Muscle layer of duodenum (tissue), 2 donors: ENCODE measurements at regions not wholly inside any gene's neighbourhood (a gene's known extent, or its start where the extent isn't known, plus 50 kb on each side); places are given as distances from the start of the nearest gene placed in this dataset.

Experiments
- H3K27ac ChIP-seq: one replicate; pipeline ENCODE4 v1.7.0; 2013; ENCODE audit warnings: mild to moderate bottlenecking, low read length
- H3K27me3 ChIP-seq: one replicate; pipeline ENCODE4 v1.7.0; 2013; ENCODE audit warnings: low read depth, mild to moderate bottlenecking, control low read depth, low read length
- H3K36me3 ChIP-seq, 2 donors: one replicate each; pipeline ENCODE4 v1.7.0; 2013; ENCODE audit warnings: low read length in 2 of 2, control low read depth in 1 of 2, mild to moderate bottlenecking in 1 of 2; ENCODE audit not compliant: insufficient read depth in 2 of 2, control insufficient read depth in 1 of 2
- H3K4me1 ChIP-seq, 2 donors: one replicate each; pipeline ENCODE4 v1.7.0; 2013; ENCODE audit warnings: low read length in 2 of 2, mild to moderate bottlenecking in 2 of 2, control low read depth in 1 of 2, moderate library complexity in 1 of 2; ENCODE audit not compliant: insufficient read depth in 2 of 2, control insufficient read depth in 1 of 2
- H3K4me3 ChIP-seq, 2 donors: one replicate each; pipeline ENCODE4 v1.7.0; 2013; ENCODE audit warnings: low read length in 2 of 2, low read depth in 1 of 2, mild to moderate bottlenecking in 1 of 2
- H3K9me3 ChIP-seq, 2 donors: one replicate each; pipeline ENCODE4 v1.7.0; 2013; ENCODE audit warnings: low read length in 2 of 2, control low read depth in 1 of 2, mild to moderate bottlenecking in 1 of 2; ENCODE audit not compliant: control insufficient read depth in 1 of 2
- donor health status: healthy.

- Histone ChIP-seq H3K9me3 (no peaks in the 10 kb centered on the region), H3K4me1 (no peaks in the 10 kb centered on the region), H3K36me3 (no peaks in the 10 kb centered on the region), H3K4me3 (no peak overlapping the region), H3K27ac (no peak overlapping the region), H3K27me3 (no peaks in the 10 kb centered on the region)
Measured at GRCh38 chr5:3684771-3685354, 89.2 kb downstream of the IRX1 start.

GRCh38 chr5:3694819-3695218 is 99.2 kb downstream of the IRX1 start:
- H3K36me3 ChIP-seq: no peaks in the 10 kb centered on the region
- no peak overlapping the region for H3K4me3 ChIP-seq
- no peaks in the 10 kb centered on the region for H3K9me3 ChIP-seq
- no peaks in the 10 kb centered on the region for H3K4me1 ChIP-seq
- no peak overlapping the region for H3K27ac ChIP-seq
- no peaks in the 10 kb centered on the region for H3K27me3 ChIP-seq

- H3K36me3 ChIP-seq: no peaks in the 10 kb centered on the region
- no peaks in the 10 kb centered on the region for H3K27me3 ChIP-seq
- H3K9me3 ChIP-seq: no peaks in the 10 kb centered on the region
- H3K4me1 ChIP-seq: no peaks in the 10 kb centered on the region
- no peak overlapping the region for H3K27ac ChIP-seq
- no peak overlapping the region for H3K4me3 ChIP-seq
Measured at GRCh38 chr5:3695818-3696217, 100.2 kb downstream of the IRX1 start.

- H3K4me1 ChIP-seq: no peaks in the 10 kb centered on the region
- no peaks in the 10 kb centered on the region for H3K9me3 ChIP-seq
- no peaks in the 10 kb centered on the region for H3K36me3 ChIP-seq
- no peaks in the 10 kb centered on the region for H3K27me3 ChIP-seq
- H3K27ac ChIP-seq: no peak overlapping the region
- H3K4me3 ChIP-seq: no peak overlapping the region
Measured at GRCh38 chr5:3698412-3698811, 102.8 kb downstream of the IRX1 start.

- Histone ChIP-seq H3K36me3 (no peaks in the 10 kb centered on the region), H3K9me3 (no peaks in the 10 kb centered on the region), H3K27me3 (no peaks in the 10 kb centered on the region), H3K27ac (no peak overlapping the region), H3K4me1 (no peaks in the 10 kb centered on the region), H3K4me3 (no peak overlapping the region)
Measured at GRCh38 chr5:3701694-3702093, 106.1 kb downstream of the IRX1 start.

GRCh38 chr5:3704661-3705060 is 109.0 kb downstream of the IRX1 start:
- Histone ChIP-seq H3K4me1 (no peaks in the 10 kb centered on the region), H3K27me3 (no peaks in the 10 kb centered on the region), H3K4me3 (no peak overlapping the region), H3K36me3 (no peaks in the 10 kb centered on the region), H3K27ac (no peak overlapping the region), H3K9me3 (no peaks in the 10 kb centered on the region)

- no peaks in the 10 kb centered on the region for H3K36me3 ChIP-seq
Measured at GRCh38 chr5:3709068-3709716, 113.6 kb downstream of the IRX1 start.

GRCh38 chr5:3709717-3710348 is 114.2 kb downstream of the IRX1 start:
- no peak overlapping the region for H3K4me3 ChIP-seq
- H3K9me3 ChIP-seq: no peaks in the 10 kb centered on the region
- H3K27me3 ChIP-seq: no peaks in the 10 kb centered on the region

More at GRCh38 chr5:3709068-3709716, 113.6 kb downstream of the IRX1 start:
- Histone ChIP-seq H3K27me3 (no peaks in the 10 kb centered on the region), H3K27ac (no peak overlapping the region), H3K9me3 (no peaks in the 10 kb centered on the region), H3K4me3 (no peak overlapping the region), H3K4me1 (no peaks in the 10 kb centered on the region)

GRCh38 chr5:3715062-3715461 is 119.4 kb downstream of the IRX1 start:
- no peak overlapping the region for H3K4me3 ChIP-seq
- H3K9me3 ChIP-seq: no peaks in the 10 kb centered on the region
- no peaks in the 10 kb centered on the region for H3K4me1 ChIP-seq
- H3K27ac ChIP-seq: no peak overlapping the region
- no peaks in the 10 kb centered on the region for H3K36me3 ChIP-seq
- no peaks in the 10 kb centered on the region for H3K27me3 ChIP-seq

More at GRCh38 chr5:3709717-3710348, 114.2 kb downstream of the IRX1 start:
- no peaks in the 10 kb centered on the region for H3K4me1 ChIP-seq
- no peaks in the 10 kb centered on the region for H3K36me3 ChIP-seq
- H3K27ac ChIP-seq: no peak overlapping the region

- Histone ChIP-seq H3K4me1 (no peaks in the 10 kb centered on the region), H3K36me3 (no peaks in the 10 kb centered on the region), H3K4me3 (no peak overlapping the region), H3K9me3 (peaks cover 0 to 2% of the 10 kb centered on the region in 2 donors), H3K27ac (no peak overlapping the region), H3K27me3 (no peaks in the 10 kb centered on the region)
Measured at GRCh38 chr5:3729631-3730030, 134.0 kb downstream of the IRX1 start.

- no peak overlapping the region for H3K27ac ChIP-seq
- H3K4me1 ChIP-seq: no peaks in the 10 kb centered on the region
- H3K9me3 ChIP-seq: no peaks in the 10 kb centered on the region
- no peak overlapping the region for H3K4me3 ChIP-seq
- H3K36me3 ChIP-seq: no peaks in the 10 kb centered on the region
- H3K27me3 ChIP-seq: no peaks in the 10 kb centered on the region
Measured at GRCh38 chr5:3734632-3735031, 139.0 kb downstream of the IRX1 start.
